Ishikawa (cell line): ENCODE measurements at regions not wholly inside any gene's neighbourhood (a gene's known extent, or its start where the extent isn't known, plus 50 kb on each side); places are given as distances from the start of the nearest gene placed in this dataset.

ENCODE experiments used
- CEBPB ChIP-seq: IDR thresholded peaks from 2 replicates; pipeline ENCODE4 v1.6.1; 2012
- CREB1 ChIP-seq: IDR thresholded peaks from 2 replicates; pipeline ENCODE4 v1.6.1; 2012; ENCODE audit warnings: low read depth
- EP300 ChIP-seq: IDR thresholded peaks from 2 replicates; pipeline ENCODE4 v1.6.1; 2012; ENCODE audit warnings: borderline replicate concordance
- FOXM1 ChIP-seq: IDR thresholded peaks from 2 replicates; pipeline ENCODE4 v1.6.1; 2012; ENCODE audit warnings: low read depth, borderline replicate concordance
- NFIC ChIP-seq: IDR thresholded peaks from 2 replicates; pipeline ENCODE4 v1.6.1; 2012
- RAD21 ChIP-seq: IDR thresholded peaks from 2 replicates; pipeline ENCODE4 v1.6.1; 2012; ENCODE audit warnings: low read depth
- ZBTB7A ChIP-seq: IDR thresholded peaks from 2 replicates; pipeline ENCODE4 v1.6.1; 2012; ENCODE audit warnings: low read depth
- TF ChIP-seq, protein P1 (sequence below): IDR thresholded peaks from 2 replicates; pipeline ENCODE4 v1.6.1; 2012
- TF ChIP-seq, protein P2 (sequence below): IDR thresholded peaks from 2 replicates; pipeline ENCODE4 v1.6.1; 2012; ENCODE audit warnings: low read depth, mild to moderate bottlenecking
- TF ChIP-seq, protein P3 (sequence below): IDR thresholded peaks from 2 replicates; pipeline ENCODE4 v1.6.1; 2012

DNA sequence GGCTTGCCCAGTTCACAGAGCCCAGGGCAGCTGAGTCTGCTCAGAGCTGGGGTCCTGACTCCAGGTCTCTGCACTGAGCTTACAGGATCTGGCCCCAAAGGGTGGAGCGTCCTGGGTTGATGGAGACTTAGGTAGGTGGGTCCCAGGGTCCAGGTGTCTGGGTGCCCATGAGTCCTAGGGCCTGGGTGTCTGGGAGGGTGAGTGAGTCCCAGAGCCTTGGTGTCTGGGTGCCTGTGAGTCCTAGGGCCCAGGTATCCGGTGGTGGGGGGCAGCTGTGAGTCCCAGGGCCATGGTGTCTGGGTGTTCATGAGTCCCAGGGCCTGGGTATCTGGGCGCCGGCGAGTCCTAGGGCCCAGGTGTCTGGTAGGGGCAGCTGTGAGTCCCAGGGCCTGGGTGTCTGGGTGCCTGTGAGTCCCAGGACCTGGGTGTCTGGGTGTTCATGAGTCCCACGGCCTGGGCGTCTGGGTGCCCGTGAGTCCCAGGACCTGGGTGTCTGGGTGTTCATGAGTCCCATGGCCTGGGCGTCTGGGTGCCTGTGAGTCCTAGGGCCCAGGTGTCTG is 1505.6 kb downstream of the BRD1 start:
- TF ChIP-seq CEBPB: no peak
- TF ChIP-seq, protein P1, sequence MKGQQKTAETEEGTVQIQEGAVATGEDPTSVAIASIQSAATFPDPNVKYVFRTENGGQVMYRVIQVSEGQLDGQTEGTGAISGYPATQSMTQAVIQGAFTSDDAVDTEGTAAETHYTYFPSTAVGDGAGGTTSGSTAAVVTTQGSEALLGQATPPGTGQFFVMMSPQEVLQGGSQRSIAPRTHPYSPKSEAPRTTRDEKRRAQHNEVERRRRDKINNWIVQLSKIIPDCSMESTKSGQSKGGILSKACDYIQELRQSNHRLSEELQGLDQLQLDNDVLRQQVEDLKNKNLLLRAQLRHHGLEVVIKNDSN: no peak
- no peak for TF ChIP-seq EP300
- no peak for TF ChIP-seq CREB1
- TF ChIP-seq, protein P2, sequence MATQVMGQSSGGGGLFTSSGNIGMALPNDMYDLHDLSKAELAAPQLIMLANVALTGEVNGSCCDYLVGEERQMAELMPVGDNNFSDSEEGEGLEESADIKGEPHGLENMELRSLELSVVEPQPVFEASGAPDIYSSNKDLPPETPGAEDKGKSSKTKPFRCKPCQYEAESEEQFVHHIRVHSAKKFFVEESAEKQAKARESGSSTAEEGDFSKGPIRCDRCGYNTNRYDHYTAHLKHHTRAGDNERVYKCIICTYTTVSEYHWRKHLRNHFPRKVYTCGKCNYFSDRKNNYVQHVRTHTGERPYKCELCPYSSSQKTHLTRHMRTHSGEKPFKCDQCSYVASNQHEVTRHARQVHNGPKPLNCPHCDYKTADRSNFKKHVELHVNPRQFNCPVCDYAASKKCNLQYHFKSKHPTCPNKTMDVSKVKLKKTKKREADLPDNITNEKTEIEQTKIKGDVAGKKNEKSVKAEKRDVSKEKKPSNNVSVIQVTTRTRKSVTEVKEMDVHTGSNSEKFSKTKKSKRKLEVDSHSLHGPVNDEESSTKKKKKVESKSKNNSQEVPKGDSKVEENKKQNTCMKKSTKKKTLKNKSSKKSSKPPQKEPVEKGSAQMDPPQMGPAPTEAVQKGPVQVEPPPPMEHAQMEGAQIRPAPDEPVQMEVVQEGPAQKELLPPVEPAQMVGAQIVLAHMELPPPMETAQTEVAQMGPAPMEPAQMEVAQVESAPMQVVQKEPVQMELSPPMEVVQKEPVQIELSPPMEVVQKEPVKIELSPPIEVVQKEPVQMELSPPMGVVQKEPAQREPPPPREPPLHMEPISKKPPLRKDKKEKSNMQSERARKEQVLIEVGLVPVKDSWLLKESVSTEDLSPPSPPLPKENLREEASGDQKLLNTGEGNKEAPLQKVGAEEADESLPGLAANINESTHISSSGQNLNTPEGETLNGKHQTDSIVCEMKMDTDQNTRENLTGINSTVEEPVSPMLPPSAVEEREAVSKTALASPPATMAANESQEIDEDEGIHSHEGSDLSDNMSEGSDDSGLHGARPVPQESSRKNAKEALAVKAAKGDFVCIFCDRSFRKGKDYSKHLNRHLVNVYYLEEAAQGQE: no peak
- TF ChIP-seq, protein P3, sequence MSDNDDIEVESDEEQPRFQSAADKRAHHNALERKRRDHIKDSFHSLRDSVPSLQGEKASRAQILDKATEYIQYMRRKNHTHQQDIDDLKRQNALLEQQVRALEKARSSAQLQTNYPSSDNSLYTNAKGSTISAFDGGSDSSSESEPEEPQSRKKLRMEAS: no peak
- TF ChIP-seq RAD21: no peak
- no peak for TF ChIP-seq FOXM1
- TF ChIP-seq ZBTB7A: no peak
- TF ChIP-seq NFIC: no peak
